Ecto neural progenitor cell (in vitro differentiated cells): ENCODE measurements at regions not wholly inside any gene's neighbourhood (a gene's known extent, or its start where the extent isn't known, plus 50 kb on each side); places are given as distances from the start of the nearest gene placed in this dataset.
A peak's percentile ranks its signal among the peaks of the same experiment; 100 is the strongest.

Experiments
- DNase-seq: peaks from one replicate; pipeline ENCODE4 v3.0.0-alpha.2; 2018; ENCODE audit warnings: low spot score

GRCh38 chr14:26929361-26929760 lies 331.5 kb upstream of the NOVA1 start:
- DNase-seq: no peak

GRCh38 chr14:26930576-26930975 lies 332.7 kb upstream of the NOVA1 start:
- no peak for DNase-seq

- no peak for DNase-seq
Measured at GRCh38 chr14:26932606-26933005, 334.8 kb upstream of the NOVA1 start.

GRCh38 chr14:26933431-26933830 lies 335.6 kb upstream of the NOVA1 start:
- DNase-seq: no peak

- DNase-seq: no peak
Measured at GRCh38 chr14:26934151-26934550, 336.3 kb upstream of the NOVA1 start.

- no peak for DNase-seq
Measured at GRCh38 chr14:26935733-26936132, 337.9 kb upstream of the NOVA1 start.

GRCh38 chr14:26938054-26938453 lies 340.2 kb upstream of the NOVA1 start:
- DNase-seq: no peak

GRCh38 chr14:26939755-26940154 lies 341.9 kb upstream of the NOVA1 start:
- DNase-seq: no peak

- DNase-seq: no peak
Measured at GRCh38 chr14:26941521-26941920, 343.7 kb upstream of the NOVA1 start.

GRCh38 chr14:26947265-26947664 lies 349.4 kb upstream of the NOVA1 start:
- DNase-seq: no peak

- DNase-seq: no peak
Measured at GRCh38 chr14:26959437-26959836, 361.6 kb upstream of the NOVA1 start.

- no peak for DNase-seq
Measured at GRCh38 chr14:26959972-26960660, 362.3 kb upstream of the NOVA1 start.

- no peak for DNase-seq
Measured at GRCh38 chr14:26963711-26964110, 365.9 kb upstream of the NOVA1 start.

- DNase-seq: no peak
Measured at GRCh38 chr14:26965490-26965889, 367.7 kb upstream of the NOVA1 start.

GRCh38 chr14:26966908-26967307 lies 369.1 kb upstream of the NOVA1 start:
- DNase-seq: no peak

- no peak for DNase-seq
Measured at GRCh38 chr14:26974965-26975364, 377.1 kb upstream of the NOVA1 start.

GRCh38 chr14:26982071-26982470 lies 384.2 kb upstream of the NOVA1 start:
- DNase-seq: no peak

- peak; percentile 67 for DNase-seq
Measured at GRCh38 chr14:26984311-26985177, 386.7 kb upstream of the NOVA1 start.

- no peak for DNase-seq
Measured at GRCh38 chr14:26987744-26988363, 390.0 kb upstream of the NOVA1 start.

- DNase-seq: no peak
Measured at GRCh38 chr14:26990946-26991345, 393.1 kb upstream of the NOVA1 start.

GRCh38 chr14:26992403-26993115 lies 394.7 kb upstream of the NOVA1 start:
- no peak for DNase-seq

GRCh38 chr14:26993556-26993955 lies 395.7 kb upstream of the NOVA1 start:
- no peak for DNase-seq
